ENCODE measurements at regions not wholly inside any gene's neighbourhood (a gene's known extent, or its start where the extent isn't known, plus 50 kb on each side); places are given as distances from the start of the nearest gene placed in this dataset.

DNA sequence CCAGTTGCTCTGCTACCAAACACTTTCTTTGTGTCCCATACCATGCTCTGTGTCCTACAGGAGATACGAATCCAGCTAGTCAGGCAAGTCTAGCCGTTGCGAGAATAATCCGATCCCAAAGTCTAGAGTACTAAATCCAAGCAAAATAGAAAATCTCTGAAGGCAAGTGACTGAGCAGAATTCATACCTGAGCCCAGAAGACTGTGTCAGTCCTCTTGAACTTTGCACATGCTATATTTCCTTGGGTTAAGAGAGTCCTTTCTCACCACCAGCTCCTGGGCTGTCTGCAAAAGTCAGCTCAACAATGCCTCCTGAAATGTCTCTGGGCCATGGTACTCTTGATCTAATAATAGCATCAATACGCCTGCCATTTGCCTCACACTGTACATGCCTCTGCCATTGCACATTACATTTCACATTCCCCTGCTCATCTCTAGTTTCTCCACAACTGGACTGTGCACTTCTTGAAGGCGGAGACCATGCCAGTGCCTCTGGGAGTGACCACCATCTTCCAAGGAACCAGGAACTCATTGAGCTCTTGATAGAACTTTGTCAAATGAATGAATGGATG, 265.8 kb upstream of the ID2 start:
- no peak for DNase-seq (ENCODE audit: low read depth in 3 of 3)

- DNase-seq (ENCODE audit: low read depth in 3 of 3), result no peak
Observed at GRCh38 chr2:8416849-8417832, 264.7 kb upstream of the ID2 start.

DNA sequence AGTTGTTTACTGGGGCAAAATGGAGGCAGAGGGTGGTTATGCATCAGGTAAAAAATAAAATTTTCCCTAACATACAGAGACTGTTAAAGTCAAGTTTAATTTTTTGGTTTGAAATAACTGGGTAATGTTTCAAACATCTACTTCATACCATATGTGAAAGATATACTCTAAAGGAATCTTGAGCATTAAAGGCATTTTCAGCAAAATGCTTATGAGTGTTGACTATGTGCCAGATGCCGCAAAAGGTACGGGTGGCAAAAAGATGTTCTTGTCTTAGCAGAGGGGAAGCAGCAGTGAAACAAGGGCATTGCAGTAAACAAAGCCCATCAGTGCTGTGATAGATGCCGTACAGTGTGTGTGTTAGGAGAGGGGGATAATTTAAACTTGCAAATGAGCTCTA, 263.1 kb upstream of the ID2 start:
- no peak for DNase-seq (ENCODE audit: low read depth in 3 of 3)

DNA sequence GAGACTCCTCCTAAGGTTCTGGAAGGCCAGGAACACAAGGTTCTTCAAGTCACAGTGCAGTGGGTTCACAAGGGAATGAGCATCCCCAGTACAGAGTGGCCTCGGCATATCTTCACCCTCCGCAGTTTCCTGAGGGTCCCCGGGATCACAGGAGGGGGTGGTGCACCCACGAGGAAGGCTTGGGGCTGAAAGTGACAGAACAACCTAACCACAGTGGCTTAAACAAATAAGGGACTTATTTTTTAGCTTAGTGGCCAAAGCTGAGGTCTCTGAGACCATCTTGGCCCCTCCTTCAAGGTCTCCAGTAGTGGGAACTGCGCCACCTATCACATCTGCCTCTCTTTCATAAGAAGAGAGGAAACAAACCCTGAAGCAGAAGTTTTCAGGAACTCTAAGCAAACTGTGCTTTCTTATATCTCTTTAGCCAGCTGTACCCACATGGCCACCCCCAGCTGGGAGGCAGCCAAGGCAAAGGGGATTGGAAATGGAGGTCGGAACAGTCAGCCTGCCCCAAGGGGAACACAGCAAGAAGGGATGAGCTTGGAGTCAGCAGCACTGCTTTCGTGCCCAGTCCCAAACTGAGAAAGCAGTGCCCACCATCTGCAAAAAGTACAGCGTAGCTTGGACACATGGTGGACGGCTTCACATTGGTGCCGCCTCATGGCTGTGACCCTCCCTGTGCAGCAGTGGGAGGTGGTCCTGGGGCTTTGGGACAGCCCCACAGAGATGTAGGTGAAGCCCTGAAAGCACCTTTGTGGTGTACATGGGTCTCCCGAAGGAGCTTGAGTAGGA, 260.0 kb upstream of the ID2 start:
- no peak for DNase-seq (ENCODE audit: low read depth in 3 of 3)

- no peak for DNase-seq (ENCODE audit: low read depth in 3 of 3)
Observed at GRCh38 chr2:8422450-8422800, 259.4 kb upstream of the ID2 start.

GRCh38 chr2:8424997-8425900, 256.6 kb upstream of the ID2 start:
- no peak for DNase-seq (ENCODE audit: low read depth in 3 of 3)

DNA sequence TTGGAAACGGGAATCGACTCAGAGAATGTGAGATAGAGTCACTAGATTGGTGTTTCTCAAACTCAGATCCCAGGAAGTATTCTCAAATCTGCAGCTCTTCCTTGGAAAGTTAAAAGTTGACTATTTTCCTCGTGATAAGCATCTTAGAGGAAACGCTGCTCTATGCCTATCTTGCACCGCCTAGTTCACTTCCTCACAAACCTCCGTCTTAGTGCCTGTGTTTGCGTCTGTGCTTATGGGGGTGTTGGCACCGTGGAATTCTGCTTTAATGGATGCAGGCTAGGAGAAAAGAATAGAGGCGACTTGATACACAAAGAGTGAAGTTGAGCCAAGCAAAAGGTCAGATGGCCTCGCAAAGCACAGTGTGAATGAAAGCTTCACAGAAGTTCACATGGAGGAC, 255.3 kb upstream of the ID2 start:
- no peak for DNase-seq (ENCODE audit: low read depth in 3 of 3)

- DNase-seq (ENCODE audit: low read depth in 3 of 3), result no peak
Observed at GRCh38 chr2:8427211-8427610, 254.6 kb upstream of the ID2 start.

- DNase-seq (ENCODE audit: low read depth in 3 of 3), result no peak
Observed at GRCh38 chr2:8430628-8431027, 251.2 kb upstream of the ID2 start.

DNA sequence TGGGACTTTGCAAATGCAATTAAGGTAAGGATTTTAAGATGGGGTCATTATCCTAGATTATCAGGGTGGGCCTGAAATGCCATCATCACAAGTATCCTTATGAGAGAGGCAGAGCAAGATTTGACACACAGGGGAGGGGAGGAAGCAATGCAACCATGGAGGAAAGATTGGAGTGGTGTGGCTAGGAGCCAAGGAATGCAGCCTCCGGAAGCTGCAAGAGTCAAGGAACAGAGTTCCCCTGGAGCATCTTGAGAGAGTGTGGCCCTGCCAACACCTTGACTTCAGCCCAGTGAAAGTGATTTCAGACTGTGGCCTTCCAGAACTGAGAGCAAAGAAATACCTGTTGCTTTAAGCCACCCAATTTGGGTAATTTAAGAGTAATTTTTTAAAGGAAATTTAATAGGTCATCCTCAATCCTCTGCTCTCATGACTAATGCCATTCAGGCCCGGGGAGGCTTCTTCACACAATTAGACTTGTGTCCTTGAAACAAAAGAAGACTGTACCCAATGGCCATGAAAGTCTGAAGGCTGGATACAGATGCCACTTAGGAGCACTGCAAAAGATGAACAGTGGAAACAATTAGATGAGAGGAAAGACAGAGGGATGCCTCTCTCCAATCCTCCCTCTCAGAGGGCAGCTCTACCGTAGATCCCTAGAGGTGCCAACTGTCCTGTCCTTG, 250.3 kb upstream of the ID2 start:
- DNase-seq (ENCODE audit: low read depth in 3 of 3), result no peak

- DNase-seq (ENCODE audit: low read depth in 3 of 3), result no peak
Observed at GRCh38 chr2:8432706-8433336, 249.0 kb upstream of the ID2 start.

DNA sequence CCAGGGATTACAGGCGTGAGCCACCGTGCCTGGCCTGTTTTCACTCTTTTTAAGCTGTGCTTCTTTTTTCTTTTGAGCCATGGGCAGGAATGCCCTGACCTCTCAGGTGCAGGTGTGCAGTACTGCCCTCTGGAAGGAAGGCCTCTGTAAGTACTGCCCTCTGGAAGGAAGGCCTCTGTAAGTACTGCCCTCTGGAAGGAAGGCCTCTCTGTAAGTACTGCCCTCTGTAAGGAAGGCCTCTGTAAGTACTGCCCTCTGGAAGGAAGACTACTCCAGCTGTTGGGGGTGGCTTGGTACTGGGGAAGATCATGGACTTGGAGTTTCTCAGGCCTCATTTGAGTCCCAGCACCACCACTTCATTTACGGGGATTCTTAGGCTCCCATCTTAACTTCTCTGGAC, 248.5 kb upstream of the ID2 start:
- no peak for DNase-seq (ENCODE audit: low read depth in 3 of 3)

DNA sequence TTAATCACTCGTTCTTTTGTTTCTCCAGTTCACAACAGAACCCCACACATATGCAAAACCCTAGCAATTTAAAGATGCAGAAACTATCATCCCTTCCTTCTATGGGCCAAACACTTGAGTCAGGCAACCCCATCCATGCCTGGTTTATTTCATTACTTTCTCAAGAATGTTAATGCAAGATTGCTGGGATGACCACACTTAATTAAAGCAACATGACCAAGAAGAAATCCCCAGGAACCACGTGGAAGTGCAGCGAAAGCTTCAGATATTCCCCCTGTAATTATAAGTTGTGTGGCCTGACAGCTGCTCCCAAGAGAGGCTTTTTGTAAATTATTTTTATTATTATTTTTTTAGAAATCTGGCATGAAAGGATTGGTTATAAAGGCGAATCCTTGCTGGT, 246.2 kb upstream of the ID2 start:
- no peak for DNase-seq (ENCODE audit: low read depth in 3 of 3)

DNA sequence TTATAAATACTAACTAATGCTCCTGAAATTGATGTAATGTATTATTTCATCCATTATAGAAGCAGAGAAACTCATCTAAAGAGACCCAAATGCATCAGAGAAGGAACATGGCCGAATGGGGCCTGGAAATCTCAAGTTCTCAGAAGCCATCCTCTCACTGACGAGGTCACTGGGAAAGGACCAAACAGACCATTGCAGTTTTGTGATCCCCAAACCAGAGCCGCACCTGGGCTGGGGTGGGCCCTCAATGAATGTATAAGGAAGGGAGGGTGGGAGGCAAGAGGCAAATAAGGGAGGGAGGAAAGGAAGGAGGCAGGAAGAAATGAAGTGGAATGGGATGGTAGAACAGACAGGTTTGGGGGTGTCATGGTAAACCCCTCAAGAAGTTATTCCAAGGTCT, 245.3 kb upstream of the ID2 start:
- no peak for DNase-seq (ENCODE audit: low read depth in 3 of 3)

DNA sequence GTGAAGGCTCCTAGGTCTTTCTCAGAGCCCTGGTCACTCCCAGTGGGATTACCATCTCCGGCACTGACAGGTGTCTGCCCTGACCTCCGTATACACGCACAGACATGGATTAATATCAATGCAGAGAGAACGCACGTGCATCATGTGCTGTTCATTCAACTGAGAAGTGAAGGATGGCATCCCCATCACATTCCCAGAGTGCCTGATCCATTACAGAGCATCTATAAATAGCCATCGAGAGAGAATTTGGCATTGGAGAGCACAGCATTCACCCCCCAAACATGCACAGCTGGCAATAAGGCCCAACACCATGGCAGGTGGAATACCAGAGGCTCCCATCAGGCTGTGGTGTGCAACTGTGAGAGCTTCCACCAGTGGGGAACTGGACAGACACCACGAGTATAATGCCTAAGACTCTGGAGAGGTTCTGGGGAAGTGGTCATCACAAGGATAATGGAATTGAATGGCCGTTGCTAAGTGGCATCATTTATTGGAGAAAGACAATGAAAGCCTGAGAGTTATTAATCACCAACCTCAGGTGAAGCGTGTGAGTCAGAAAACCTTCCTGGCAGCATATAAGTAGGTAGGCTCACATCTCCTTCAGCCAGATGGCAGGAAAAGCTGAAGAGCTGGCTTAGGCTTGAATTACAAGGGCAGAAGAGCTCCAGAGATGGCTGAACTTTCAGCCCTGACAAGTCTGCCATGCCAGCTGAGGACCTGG, 244.5 kb upstream of the ID2 start:
- DNase-seq (ENCODE audit: low read depth in 3 of 3), result no peak

GRCh38 chr2:8437949-8438400, 243.9 kb upstream of the ID2 start:
- no peak for DNase-seq (ENCODE audit: low read depth in 3 of 3)

GRCh38 chr2:8438476-8438875, 243.4 kb upstream of the ID2 start:
- no peak for DNase-seq (ENCODE audit: low read depth in 3 of 3)

DNA sequence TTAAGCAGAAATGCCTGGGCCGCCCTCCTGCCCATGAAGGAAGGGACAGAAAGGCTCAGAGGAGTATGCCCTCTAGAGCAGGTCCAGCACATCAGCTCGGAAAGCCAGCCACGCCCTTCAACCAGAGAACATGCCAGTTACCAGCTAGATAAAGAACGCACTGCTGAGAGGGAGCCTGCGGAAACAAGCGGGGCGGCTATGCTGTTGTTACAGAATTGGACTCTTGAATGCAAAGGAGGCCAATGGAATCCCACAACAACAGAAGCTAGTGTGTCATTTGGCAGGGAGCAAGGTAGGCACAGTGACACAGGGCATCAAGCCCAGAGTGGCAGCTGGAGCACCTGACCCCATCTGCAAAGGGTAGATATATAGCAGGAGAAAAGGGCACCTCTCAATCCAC, 242.9 kb upstream of the ID2 start:
- no peak for DNase-seq (ENCODE audit: low read depth in 3 of 3)

- no peak for DNase-seq (ENCODE audit: low read depth in 3 of 3)
Observed at GRCh38 chr2:8440029-8440778, 241.7 kb upstream of the ID2 start.
